GM19023 (cell line): ENCODE measurements at regions not wholly inside any gene's neighbourhood (a gene's known extent, or its start where the extent isn't known, plus 50 kb on each side); places are given as distances from the start of the nearest gene placed in this dataset.

Source experiments
- ATAC-seq: cut with Tn5 transposase; IDR thresholded peaks from one replicate; pipeline ENCODE4 v1.9.1; 2021; ENCODE audit warnings: mild to moderate bottlenecking, moderate library complexity; ENCODE audit not compliant: unreplicated experiment

DNA sequence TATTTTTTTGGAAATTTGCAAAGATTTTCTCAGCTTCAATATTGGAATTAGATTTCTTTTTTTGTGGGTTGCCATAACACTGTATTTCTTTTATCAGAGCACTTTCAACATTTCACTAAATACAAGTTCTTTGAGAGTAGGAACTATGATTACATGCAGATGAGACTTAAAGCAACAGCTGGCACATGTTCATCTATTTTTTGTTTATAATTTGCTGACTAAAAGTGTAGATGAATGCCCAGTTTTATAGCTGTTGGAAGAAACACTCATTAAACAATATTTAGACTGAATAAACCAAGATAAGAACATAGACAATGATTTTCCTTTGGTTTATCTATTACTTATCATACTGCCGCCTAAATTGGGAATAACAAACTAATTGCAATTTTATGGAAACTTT lies 803.0 kb upstream of the KLHL1 start:
- no peak for ATAC-seq

DNA sequence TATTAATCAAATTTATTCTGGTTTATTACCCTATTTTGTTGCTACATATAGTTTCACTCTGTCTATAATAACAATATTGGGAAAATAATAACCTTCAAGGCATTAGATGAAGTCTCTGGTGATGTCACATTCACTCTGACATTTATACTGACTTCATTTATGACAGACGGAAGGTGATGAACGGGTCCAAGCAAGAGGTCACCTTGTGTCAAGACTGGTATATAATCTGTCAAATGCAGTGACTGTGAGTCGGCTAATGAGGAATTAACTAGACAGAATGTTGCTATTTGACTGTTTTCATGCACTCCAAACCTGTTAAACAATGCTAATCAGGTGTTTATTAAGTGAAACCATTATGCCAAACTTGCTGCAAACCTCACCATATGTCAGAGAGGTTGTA lies 800.5 kb upstream of the KLHL1 start:
- no peak for ATAC-seq

DNA sequence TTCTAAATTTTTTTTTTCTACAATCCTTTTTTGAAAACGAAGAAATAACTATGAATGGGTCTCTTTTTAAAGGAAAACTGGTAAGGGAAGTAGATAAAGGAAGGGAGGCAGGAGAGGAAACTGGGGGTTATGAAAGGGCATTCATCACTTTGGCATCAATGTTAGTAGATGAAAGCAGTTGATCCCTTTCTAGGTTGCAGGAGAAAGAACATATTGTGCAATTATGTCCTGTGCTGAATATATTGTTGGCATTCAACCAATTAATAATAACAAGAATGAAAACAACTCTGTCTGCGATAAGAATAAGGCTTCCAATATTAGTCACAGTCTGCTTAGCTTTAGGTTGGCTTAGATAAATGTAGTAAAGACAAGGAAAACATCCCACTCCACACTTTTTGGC lies 796.8 kb upstream of the KLHL1 start:
- no peak for ATAC-seq

DNA sequence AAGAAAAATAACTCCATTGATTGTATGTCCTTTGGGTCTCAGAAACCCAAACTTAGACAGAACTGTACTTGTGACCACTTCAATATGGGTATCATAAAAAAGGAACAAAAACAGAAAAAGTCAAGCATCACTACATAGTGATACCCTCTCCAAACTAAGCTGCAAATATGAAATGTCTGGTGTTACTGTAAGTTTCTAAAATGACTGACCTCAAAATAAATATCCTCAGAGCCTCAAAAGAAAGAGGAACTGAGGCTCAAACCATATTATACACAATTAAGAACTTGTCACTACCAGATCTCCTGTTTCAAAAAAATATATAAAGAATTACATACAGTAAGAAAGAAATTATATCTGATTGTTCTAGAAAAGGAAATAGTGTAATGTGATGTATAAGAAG lies 787.9 kb upstream of the KLHL1 start:
- ATAC-seq = no peak

DNA sequence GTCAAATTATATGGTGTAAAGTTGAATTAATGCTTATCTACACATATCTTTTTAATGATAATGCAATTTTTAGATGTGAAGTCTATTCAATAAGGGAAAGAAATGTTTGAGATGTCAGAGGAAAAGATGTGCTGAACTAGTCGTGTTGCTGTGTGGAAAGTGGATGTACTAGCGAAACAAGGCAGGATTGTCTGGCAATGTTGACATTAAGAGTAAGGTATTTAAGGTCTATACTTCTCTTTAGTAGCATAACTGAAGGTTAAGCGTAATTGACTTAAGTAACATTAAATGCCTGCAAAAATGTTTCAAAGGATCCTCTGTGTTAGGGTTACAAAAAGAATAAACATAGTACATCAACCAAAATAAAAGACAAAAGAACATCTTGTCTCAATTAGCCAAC lies 787.3 kb upstream of the KLHL1 start:
- ATAC-seq = no peak

DNA sequence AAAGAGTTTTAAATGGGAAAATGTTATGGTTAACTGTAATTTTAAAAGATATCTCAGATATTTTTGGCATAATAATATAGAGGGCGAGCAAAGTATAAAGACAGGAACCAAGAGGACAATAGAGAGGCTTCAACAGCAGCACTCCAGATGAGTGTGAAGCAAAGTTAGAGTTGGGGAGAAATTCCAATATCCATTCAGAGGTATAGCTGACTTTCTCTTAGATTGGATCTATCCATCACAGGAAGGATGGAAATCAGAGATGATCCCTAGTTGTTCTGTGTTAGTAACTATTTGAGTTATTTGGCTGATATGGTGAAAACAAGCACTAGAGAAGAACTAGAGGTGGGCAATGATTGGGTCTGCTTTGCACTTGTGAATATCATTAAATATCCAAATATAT lies 786.0 kb upstream of the KLHL1 start:
- no peak for ATAC-seq

DNA sequence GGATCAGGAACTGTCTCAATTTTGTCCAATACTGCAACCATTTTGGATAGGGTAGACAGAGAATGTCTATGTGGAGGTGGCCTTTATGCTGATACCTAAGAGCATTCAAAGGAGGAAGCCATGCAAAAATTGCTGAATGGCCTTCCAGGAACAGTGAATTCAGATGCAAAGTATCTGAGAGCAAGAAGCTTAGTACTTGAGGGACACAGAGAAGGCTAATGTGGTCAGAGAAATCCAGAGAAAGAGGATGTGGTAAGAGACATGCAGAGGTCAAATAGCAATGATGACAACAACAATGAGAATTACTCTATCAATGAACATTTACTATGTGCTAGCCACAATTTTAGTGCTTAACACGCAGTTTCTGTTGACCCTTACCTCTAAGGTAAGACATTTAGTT lies 785.6 kb upstream of the KLHL1 start:
- ATAC-seq = no peak

DNA sequence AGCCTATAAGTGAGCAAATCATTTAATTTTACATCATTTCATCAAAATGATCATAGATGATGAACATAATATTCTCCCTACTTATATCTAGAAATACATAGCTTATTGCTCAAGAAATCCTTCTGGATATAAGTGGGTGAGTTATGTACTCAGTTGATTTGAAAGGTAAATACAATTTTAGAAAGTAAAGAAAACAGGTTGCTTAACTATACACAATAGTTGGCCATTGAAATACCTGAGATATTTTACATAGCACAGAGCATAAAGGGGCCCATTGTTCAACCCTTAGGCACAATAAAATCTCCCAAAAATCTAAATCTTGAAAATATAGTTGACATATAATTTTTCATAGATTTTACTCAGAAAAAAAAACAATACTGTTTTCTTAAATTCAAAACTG lies 782.0 kb upstream of the KLHL1 start:
- ATAC-seq = no peak

DNA sequence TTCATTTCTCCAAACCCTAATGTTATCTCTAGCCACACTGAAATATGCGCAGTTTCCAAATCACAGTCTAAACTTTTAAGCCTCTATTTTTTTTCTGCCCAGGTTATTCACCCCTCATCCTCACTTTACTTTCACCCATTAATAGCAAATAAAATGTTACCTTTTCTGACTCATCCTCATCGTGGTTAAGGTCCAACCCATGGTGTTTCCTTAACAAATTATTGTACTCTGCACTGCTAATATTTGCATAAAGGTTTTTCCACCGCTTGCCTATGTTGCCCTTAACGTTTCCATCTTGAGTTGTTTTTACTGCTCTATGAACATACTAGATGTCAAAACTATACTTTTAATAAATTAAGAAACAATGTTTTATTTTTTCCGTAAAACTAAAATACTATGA lies 780.9 kb upstream of the KLHL1 start:
- no peak for ATAC-seq

DNA sequence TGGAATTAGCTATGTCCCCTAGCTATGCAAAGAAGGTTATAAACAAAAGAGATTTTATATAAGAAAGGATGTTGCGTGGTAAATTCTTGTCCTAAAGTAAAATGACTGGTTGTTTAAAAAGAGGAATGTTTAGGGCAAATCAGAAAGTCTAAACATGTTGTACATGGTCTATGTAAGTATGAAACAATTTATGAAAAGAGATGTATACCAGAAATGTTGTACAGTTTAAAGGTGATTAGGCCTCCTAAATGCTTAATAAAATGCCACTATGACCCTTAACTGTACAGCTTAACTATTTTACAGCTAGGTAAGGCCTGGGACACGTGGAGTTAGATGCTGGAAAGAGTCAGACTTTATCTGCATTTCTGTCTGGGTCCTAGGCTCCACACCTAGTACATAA lies 775.9 kb upstream of the KLHL1 start:
- ATAC-seq = no peak

DNA sequence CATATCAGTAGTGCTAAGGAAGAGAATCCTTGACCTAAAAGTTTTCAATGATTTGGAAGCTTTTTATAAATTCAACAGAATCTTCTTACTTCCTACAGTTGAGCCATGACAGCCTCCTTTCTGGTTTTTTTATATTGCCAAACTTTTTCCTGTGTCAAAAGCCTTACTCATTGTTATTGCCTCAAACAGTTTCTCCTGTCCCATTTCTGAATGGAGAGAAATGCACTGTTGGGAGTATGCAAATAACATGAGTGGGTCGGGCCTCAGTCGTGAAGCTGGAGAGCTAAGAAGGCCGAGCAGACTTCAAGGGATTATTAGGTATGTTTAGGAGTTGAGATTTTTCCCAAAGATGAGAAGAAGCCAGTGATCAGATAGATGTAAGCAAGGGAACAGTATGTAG lies 766.4 kb upstream of the KLHL1 start:
- no peak for ATAC-seq

DNA sequence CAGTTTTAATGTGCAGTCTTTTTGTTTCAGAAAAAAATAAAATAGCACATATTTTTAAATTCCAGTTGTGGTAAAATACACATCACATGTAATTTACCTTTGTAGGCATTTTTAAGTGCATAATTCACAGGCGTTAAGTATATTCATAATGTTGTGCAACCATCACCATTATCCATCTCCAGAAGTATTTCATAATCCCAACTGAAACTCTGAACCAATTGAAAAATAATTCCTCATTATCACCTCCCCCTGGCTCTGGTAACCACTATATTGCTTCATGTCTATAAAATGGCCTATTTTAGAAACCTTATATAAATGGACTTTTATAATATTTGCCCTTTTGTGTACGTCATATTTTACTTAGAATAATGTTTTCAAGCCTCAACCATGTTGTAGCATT lies 756.5 kb upstream of the KLHL1 start:
- no peak for ATAC-seq

DNA sequence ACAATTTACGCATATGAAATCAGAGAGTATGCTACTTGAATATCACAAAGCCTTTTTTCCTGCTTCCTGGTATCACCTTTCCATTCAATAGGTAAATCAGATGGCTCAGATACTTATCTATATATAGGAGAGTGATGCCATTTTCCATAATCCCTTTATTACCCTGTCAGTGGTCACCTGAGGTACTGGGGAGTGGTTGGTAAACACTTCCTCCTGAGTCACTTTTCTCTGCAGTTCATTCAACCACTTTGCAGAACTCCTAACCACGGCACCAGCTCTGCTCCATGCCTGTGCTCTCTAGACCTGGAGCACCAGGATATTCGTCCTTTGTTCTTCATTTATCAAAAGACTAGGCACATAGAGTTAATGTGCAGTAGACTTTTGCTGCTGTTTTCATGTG lies 748.5 kb upstream of the KLHL1 start:
- ATAC-seq = no peak

DNA sequence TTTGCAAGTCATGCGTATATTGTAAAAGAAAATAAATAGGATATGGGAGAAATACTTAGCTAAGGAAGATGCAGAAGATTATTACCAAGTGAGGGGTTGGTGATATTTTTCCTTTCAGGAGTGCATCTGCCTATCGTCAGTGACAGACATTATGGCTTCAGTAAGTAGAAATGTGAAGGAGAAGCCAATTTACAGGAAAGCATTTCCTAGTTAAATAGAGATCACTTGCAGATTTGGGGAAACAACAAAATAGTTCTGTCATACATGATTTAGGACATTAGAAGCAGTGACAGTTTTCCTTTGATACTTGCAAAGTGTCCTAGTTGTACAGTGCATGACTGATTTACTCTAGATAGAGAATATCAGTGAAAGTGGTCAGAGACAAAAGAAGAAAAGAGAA lies 747.8 kb upstream of the KLHL1 start:
- ATAC-seq = no peak

DNA sequence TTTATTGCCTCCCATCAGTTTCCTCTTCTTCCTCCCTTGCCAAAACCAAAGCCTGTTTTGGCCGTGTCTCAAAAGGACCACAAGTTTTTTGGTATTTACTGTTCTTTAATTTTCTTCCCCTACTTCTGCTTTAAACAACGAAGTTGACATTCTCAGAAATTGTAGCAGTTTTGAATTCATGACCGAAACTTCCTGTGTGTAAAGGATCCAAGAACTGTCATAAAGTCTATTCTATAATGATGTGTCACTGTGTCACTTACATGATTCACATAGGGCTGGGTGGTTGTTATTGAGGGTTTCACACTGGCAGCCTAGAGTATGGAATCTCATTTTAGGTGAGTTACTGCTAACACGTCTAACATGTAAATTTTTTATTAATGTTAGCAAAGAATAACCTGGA lies 741.0 kb upstream of the KLHL1 start:
- no peak for ATAC-seq

DNA sequence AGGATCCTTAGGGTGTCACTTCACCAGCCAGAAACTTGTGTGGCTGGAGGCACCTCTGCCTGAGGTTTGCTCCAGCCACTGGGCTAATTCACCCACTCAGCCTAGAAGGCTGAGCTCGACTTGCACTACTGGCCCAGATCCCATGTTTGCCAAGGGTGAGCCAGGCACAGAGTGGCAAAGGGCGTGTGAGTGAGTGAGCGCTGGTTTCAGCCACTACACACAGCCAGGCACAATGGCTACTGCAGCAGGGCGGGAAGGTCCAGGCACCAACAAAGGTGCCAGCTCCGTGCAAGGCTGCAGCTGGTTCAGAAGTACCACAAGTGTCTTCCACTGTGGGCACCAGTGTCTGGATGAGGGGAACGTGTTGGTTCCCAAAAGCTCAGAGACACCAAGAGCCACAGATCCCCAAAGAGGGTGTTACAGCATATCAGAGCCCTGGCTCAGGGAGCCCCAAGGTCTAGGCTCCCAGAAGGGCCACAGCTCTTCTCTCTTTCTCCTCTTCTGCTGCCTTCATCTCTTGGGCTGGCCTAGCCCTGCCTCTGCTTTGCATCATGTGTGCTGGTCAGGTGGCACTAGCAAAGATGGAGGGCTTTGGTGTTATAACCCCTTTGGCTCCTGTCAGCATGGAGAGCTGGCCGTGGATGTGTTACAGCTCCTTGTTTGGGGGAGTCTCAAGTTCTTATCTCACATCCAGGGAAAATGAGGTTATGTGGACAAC lies 736.3 kb upstream of the KLHL1 start:
- no peak for ATAC-seq

DNA sequence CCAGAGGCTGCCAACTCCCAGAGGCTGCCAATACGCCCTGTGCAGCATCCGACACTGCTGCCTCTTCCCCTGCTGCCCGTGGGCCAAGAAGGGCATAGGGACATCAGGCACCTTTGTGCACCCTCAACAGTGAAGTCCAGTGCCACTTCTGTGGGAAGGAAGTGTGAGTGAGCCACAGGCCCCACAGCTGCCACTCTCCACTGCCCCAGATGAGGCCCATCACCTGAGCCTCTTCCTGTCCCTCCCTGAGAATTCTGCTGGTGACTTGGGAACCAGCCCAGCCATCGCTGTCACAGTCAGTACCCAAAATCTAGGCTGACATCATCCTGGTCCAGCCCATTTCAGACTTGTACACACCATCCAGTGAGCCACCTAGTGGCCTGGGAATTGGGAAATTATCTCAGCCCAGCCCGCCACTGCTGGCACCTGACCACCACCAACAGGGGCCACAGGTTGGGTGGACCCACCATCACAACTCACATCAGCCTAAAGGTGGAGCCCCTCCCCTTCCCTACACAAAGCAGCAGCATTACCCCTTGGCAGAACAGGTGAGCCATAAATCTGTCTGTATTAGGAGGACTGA lies 733.9 kb upstream of the KLHL1 start:
- no peak for ATAC-seq

DNA sequence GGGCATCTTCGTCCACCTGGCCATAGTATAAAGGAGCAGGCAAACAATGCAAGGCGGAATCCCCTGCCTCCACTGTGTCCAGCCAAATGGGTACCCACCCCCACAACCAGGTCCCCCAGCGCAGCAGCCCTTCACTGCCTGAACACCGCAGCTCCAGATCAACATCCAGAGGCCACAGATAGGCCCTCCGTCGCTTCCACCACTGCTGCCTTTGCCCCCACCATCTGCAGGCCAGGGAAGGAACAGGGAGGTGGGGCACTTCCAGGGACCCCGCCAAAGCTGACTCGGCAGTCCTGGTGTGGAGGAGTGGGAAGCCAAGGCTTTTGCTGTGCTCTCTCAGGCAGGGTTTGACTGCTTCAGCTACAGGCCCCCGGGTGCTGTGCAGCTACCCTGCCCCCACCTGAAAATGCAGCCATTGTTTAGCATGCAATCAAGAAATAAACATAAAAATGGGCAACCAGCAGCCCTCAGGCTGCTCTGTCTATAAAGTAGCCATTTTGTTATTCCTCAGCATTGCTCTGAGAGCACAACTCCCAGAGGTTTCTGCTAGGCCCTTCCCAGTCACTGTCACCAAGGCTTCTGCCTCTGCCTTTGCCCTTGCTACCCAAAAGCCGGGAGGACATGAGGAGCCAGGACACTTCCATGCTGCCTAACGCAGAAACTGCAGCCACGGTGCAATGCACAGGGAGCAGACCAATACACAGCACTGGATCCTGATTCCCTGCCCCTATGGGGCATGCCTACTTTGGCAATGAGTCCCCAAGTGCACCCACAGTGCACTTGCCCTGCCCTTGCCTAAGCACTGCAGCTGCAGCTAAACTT lies 733.2 kb upstream of the KLHL1 start:
- ATAC-seq = no peak

DNA sequence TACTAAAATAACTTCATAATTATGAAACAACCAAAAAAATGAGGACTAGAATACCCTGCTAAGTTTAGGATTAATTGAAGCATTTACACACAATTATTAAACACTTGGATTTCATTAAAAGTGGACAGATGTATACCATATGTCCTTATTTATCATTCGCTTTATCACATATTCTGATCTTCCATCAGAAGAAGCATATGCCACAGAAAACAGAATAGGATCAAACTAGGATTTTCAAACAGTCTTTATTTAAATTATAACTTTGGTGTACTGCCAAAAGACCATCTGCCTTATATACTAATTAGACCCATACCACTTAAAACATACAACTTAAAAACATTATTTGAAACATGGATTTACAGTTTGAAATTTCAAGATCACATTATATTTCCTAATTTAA lies 727.1 kb upstream of the KLHL1 start:
- no peak for ATAC-seq

DNA sequence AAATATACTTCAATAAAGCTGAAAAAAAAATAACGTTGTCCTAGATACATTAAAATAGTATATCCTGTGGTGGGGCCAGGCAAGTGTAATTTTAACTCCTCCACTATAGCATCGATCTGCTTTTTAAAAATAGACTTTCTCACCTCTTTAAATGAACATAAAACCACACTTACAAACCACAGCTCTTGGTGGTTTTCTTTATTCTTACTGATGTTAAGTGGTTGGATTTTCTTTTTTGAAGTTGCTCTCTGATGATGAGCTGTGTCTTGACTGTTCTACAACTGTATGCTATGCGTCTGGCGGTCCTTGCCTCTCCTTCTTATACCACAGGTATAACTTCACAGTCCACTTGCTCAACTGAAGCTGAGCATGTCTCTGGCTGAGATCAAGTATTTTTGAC lies 721.5 kb upstream of the KLHL1 start:
- no peak for ATAC-seq

DNA sequence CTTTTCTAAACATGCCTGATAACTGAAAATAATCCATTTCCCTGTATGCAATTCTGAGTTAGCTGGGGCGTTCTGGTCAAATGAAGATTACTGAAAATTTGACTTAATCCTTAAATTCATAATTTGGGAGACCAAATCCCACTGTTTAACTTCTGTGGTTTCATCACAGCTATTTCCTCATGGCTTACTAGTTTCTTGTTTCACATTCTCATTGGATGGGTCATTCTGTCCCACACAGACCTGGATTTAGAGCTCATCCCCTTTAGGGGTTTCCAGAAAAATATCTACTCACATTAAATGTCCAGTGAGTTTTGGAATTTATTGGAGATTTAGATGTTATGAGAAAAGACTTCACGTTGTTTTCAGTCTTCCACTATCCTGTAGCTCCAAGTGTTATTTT lies 709.3 kb upstream of the KLHL1 start:
- no peak for ATAC-seq

DNA sequence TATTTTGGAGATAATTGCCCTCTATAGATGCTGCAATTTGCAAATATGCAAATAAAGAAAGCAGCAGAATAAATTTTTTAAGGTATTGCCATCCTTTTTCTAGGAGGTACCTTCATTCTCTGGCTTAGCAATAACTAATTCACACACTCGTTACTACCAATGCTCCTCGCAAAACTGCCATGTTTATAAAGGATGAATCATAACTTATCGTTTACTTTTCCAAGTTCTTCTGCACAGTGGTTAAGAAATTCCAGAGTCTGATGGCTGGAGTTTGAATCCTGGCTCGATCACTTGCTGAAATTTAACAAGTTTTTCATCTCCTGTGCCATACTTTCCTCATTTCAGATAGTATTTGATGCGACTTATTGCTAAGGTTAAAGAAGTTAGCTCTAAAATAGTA lies 708.6 kb upstream of the KLHL1 start:
- ATAC-seq = no peak
